ENCODE measurements at regions not wholly inside any gene's neighbourhood (a gene's known extent, or its start where the extent isn't known, plus 50 kb on each side); places are given as distances from the start of the nearest gene placed in this dataset.

GRCh38 chr10:83205861-83206260 lies 933.4 kb upstream of the GHITM start:
- no peak for TF ChIP-seq CTCF (IDR thresholded peaks at IDR 0.05)
- TF ChIP-seq POLR2A (IDR thresholded peaks at IDR 0.05), result no peak

All from heart left ventricle (tissue), 13 donors.